ENCODE measurements at regions not wholly inside any gene's neighbourhood (a gene's known extent, or its start where the extent isn't known, plus 50 kb on each side); places are given as distances from the start of the nearest gene placed in this dataset.

- TF ChIP-seq ZNF512 (CRISPR knock-in tag; IDR thresholded peaks at IDR 0.05; ENCODE audit: borderline replicate concordance) (no peak), KAT7 (CRISPR knock-in tag; IDR thresholded peaks at IDR 0.05; ENCODE audit: borderline replicate concordance) (no peak), SMAD3 (CRISPR knock-in tag; IDR thresholded peaks at IDR 0.05; ENCODE audit: borderline replicate concordance) (no peak), JUN (CRISPR knock-in tag; IDR thresholded peaks at IDR 0.05) (no peak), ATF2 (CRISPR knock-in tag; IDR thresholded peaks at IDR 0.05; ENCODE audit: borderline replicate concordance, low read depth) (no peak), CTCF (IDR thresholded peaks at IDR 0.05) (no peak), MAX (CRISPR knock-in tag; IDR thresholded peaks at IDR 0.05) (no peak), CBFB (CRISPR knock-in tag; IDR thresholded peaks at IDR 0.05; ENCODE audit: low read depth) (no peak), TCF7 (CRISPR knock-in tag; IDR thresholded peaks at IDR 0.05; ENCODE audit: low read depth) (no peak), CDX4 (CRISPR knock-in tag; IDR thresholded peaks at IDR 0.05; ENCODE audit: borderline replicate concordance) (no peak), MLX (CRISPR knock-in tag; IDR thresholded peaks at IDR 0.05) (no peak), ETV6 (CRISPR knock-in tag; IDR thresholded peaks at IDR 0.05) (no peak), IRF1 (CRISPR knock-in tag; IDR thresholded peaks at IDR 0.05) (no peak)
Observed at GRCh38 chr10:3009341-3009740, 58.0 kb upstream of the PFKP start.
